BJ (cell line): ENCODE measurements at regions not wholly inside any gene's neighbourhood (a gene's known extent, or its start where the extent isn't known, plus 50 kb on each side); places are given as distances from the start of the nearest gene placed in this dataset. TPM values are rescaled to one million over a fixed set of nuclear protein-coding genes. Genes with fewer than 3 reads are reported as not detected.

Experiments
- CTCF ChIA-PET: fragments of 350-600 bp; formaldehyde crosslinking; extraction: SDS; loops from one replicate; lab custom pipeline; 2021; ENCODE audit warnings: antibody characterized with exemption, inconsistent platforms; lab: Yijun Ruan, JAX
- POLR2A ChIA-PET: fragments of 300-600 bp; sonication (Branson Sonifier 250); formaldehyde crosslinking; extraction: SDS; loops from one replicate; lab custom pipeline; 2021; ENCODE audit warnings: antibody characterized with exemption; lab: Charles Lee
- DNase-seq: peaks from one replicate; pipeline ENCODE4 v3.0.0-alpha.2; 2011; ENCODE audit warnings: low read depth
- H3K27me3 ChIP-seq: 2 replicates; pipeline ENCODE4 v1.6.0; 2011; ENCODE audit warnings: low read length; ENCODE audit not compliant: control insufficient read depth, insufficient read depth
- H3K36me3 ChIP-seq: 2 replicates; pipeline ENCODE4 v1.5.1; 2011; ENCODE audit warnings: low read length; ENCODE audit not compliant: control insufficient read depth, insufficient read depth
- H3K4me3 ChIP-seq: 2 replicates; pipeline ENCODE4 v1.5.1; 2011; ENCODE audit warnings: low read depth, mild to moderate bottlenecking, control low read depth, low read length
- CTCF ChIP-seq: IDR thresholded peaks from 2 replicates; pipeline ENCODE4 v1.5.1; 2011; ENCODE audit warnings: low read depth, mild to moderate bottlenecking, control low read depth, inconsistent platforms, low read length, moderate library complexity; ENCODE audit not compliant: insufficient read depth
- small RNA-seq: library from RNA; depleted of rRNA; stranded (forward); fragments of <200 nt; gene quantifications from one replicate; pipeline ENCODE3, GENCODE V24; 2012; ENCODE audit warnings: low replicate concordance, low read depth; ENCODE audit not compliant: insufficient read length

- CTCF ChIA-PET = no interaction called here
- no peak for DNase-seq
- no peak for TF ChIP-seq CTCF
These were observed 65.1 kb upstream of the ADARB2 start for GRCh38 chr10:1802413-1802812.

GRCh38 chr10:1788401-1788800, 51.1 kb upstream of the ADARB2 start:
- Histone ChIP-seq H3K36me3 (no peaks in the 10 kb centered on the region), H3K4me3 (no peak overlapping the region), H3K27me3 (no peaks in the 10 kb centered on the region)
- DNase-seq = no peak
- ChIA-PET CTCF (no interaction called here), POLR2A (no interaction called here)
- TF ChIP-seq CTCF = no peak

More at GRCh38 chr10:1802413-1802812, 65.1 kb upstream of the ADARB2 start:
- POLR2A ChIA-PET = no interaction called here
- H3K27me3 ChIP-seq = no peaks in the 10 kb centered on the region
- no peak overlapping the region for H3K4me3 ChIP-seq
- H3K36me3 ChIP-seq = no peaks in the 10 kb centered on the region

Small RNA genes lying in the stretch of these regions (small RNA-seq; reads per million reads assigned to genes)
- gene MIR6072 (not detected), gene RNU6-576P (not detected), gene RNU6-889P (not detected)
